ENCODE measurements at regions not wholly inside any gene's neighbourhood (a gene's known extent, or its start where the extent isn't known, plus 50 kb on each side); places are given as distances from the start of the nearest gene placed in this dataset.

GRCh38 chrX:39975101-39975925 is 122.4 kb downstream of the BCOR start:
- TF ChIP-seq, protein P1, sequence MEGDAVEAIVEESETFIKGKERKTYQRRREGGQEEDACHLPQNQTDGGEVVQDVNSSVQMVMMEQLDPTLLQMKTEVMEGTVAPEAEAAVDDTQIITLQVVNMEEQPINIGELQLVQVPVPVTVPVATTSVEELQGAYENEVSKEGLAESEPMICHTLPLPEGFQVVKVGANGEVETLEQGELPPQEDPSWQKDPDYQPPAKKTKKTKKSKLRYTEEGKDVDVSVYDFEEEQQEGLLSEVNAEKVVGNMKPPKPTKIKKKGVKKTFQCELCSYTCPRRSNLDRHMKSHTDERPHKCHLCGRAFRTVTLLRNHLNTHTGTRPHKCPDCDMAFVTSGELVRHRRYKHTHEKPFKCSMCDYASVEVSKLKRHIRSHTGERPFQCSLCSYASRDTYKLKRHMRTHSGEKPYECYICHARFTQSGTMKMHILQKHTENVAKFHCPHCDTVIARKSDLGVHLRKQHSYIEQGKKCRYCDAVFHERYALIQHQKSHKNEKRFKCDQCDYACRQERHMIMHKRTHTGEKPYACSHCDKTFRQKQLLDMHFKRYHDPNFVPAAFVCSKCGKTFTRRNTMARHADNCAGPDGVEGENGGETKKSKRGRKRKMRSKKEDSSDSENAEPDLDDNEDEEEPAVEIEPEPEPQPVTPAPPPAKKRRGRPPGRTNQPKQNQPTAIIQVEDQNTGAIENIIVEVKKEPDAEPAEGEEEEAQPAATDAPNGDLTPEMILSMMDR (IDR thresholded peaks at IDR 0.05 in 2 of 3, conservative IDR thresholded peaks at IDR 0.05 in 1 of 3; ENCODE audit: insufficient read depth in 2 of 3, low read depth in 1 of 3, low read length in 3 of 3): no peak
- TF ChIP-seq EP300 (IDR thresholded peaks at IDR 0.05; ENCODE audit: low read length) (no peak), KLF1 (tag; IDR thresholded peaks at IDR 0.05) (no peak), PHF8 (IDR thresholded peaks at IDR 0.05; ENCODE audit: borderline replicate concordance, low read length) (no peak), ESRRA (IDR thresholded peaks at IDR 0.05; ENCODE audit: borderline replicate concordance, low read depth) (no peak), RCOR1 (IDR thresholded peaks at IDR 0.05; ENCODE audit: borderline replicate concordance in 1 of 2, low read depth in 2 of 2, low read length in 2 of 2) (no peak), HOMEZ (CRISPR knock-in tag; IDR thresholded peaks at IDR 0.05) (no peak), FOXP4 (CRISPR knock-in tag; IDR thresholded peaks at IDR 0.05; ENCODE audit: borderline replicate concordance) (no peak), GABPB1 (CRISPR knock-in tag; IDR thresholded peaks at IDR 0.05) (no peak), ZNF175 (CRISPR knock-in tag; IDR thresholded peaks at IDR 0.05; ENCODE audit: low read depth) (no peak), SMARCC2 (IDR thresholded peaks at IDR 0.05; ENCODE audit: low read depth) (no peak), RBM22 (IDR thresholded peaks at IDR 0.05; ENCODE audit: low read depth, low read length, poor library complexity, severe bottlenecking) (no peak), ZNF445 (CRISPR knock-in tag; IDR thresholded peaks at IDR 0.05; ENCODE audit: low read depth) (no peak)
